HTR-8/SVneo (cell line): ENCODE measurements at regions not wholly inside any gene's neighbourhood (a gene's known extent, or its start where the extent isn't known, plus 50 kb on each side); places are given as distances from the start of the nearest gene placed in this dataset.
"Not testable (repeated sequence)": the region's sequence is repeated elsewhere in the genome, so short reads cannot be mapped to it uniquely, and the experiment has no call there.

Source experiments
- DNase-seq: peaks from one replicate; pipeline ENCODE4 v3.0.0; 2011; ENCODE audit warnings: low spot score, mixed read lengths; ENCODE audit not compliant: insufficient read length
- FAIRE-seq: peaks from 2 replicates; lab custom pipeline; 2011; peaks lifted over from hg19 to GRCh38; lab: Jason Lieb, UNC

GRCh38 chr1:38488162-38488898 lies 371.2 kb downstream of the RRAGC start:
- no peak for FAIRE-seq
- no peak for DNase-seq

GRCh38 chr1:38487396-38487795 lies 372.2 kb downstream of the RRAGC start:
- no peak for FAIRE-seq

GRCh38 chr1:38486085-38486484 lies 373.5 kb downstream of the RRAGC start:
- FAIRE-seq (no peak), DNase-seq (no peak)

More at GRCh38 chr1:38487396-38487795, 372.2 kb downstream of the RRAGC start:
- DNase-seq, result no peak

- FAIRE-seq, result no peak
Measured at GRCh38 chr1:38481871-38482826, 377.4 kb downstream of the RRAGC start.

GRCh38 chr1:38479662-38480061 lies 379.9 kb downstream of the RRAGC start:
- FAIRE-seq, result not testable (repeated sequence)

More at GRCh38 chr1:38481871-38482826, 377.4 kb downstream of the RRAGC start:
- no peak for DNase-seq

GRCh38 chr1:38477811-38478210 lies 381.8 kb downstream of the RRAGC start:
- FAIRE-seq, result no peak
- no peak for DNase-seq

More at GRCh38 chr1:38479662-38480061, 379.9 kb downstream of the RRAGC start:
- DNase-seq, result not testable (repeated sequence)

GRCh38 chr1:38476850-38477178 lies 382.8 kb downstream of the RRAGC start:
- DNase-seq (no peak), FAIRE-seq (no peak)

GRCh38 chr1:38476111-38476849 lies 383.3 kb downstream of the RRAGC start:
- FAIRE-seq (no peak), DNase-seq (no peak)

GRCh38 chr1:38475624-38476005 lies 384.0 kb downstream of the RRAGC start:
- FAIRE-seq (no peak), DNase-seq (no peak)

GRCh38 chr1:38474738-38475623 lies 384.6 kb downstream of the RRAGC start:
- FAIRE-seq (no peak), DNase-seq (no peak)

GRCh38 chr1:38466487-38466886 lies 393.1 kb downstream of the RRAGC start:
- FAIRE-seq (no peak), DNase-seq (no peak)

GRCh38 chr1:38465460-38465859 lies 394.1 kb downstream of the RRAGC start:
- FAIRE-seq, result no peak

GRCh38 chr1:38464071-38464661 lies 395.4 kb downstream of the RRAGC start:
- DNase-seq, result no peak
- FAIRE-seq, result no peak

More at GRCh38 chr1:38465460-38465859, 394.1 kb downstream of the RRAGC start:
- no peak for DNase-seq

GRCh38 chr1:38463074-38463473 lies 396.5 kb downstream of the RRAGC start:
- FAIRE-seq (no peak), DNase-seq (no peak)

GRCh38 chr1:38456531-38456876 lies 403.1 kb downstream of the RRAGC start:
- DNase-seq, result no peak
- FAIRE-seq, result no peak

GRCh38 chr1:38455829-38456530 lies 403.6 kb downstream of the RRAGC start:
- DNase-seq (no peak), FAIRE-seq (no peak)

- no peak for FAIRE-seq
- no peak for DNase-seq
Measured at GRCh38 chr1:38454749-38455441, 404.7 kb downstream of the RRAGC start.

- FAIRE-seq (no peak), DNase-seq (no peak)
Measured at GRCh38 chr1:38454236-38454635, 405.3 kb downstream of the RRAGC start.
